Upper lobe of right lung (tissue), 1 donor: ENCODE measurements at regions not wholly inside any gene's neighbourhood (a gene's known extent, or its start where the extent isn't known, plus 50 kb on each side); places are given as distances from the start of the nearest gene placed in this dataset.

ENCODE experiments used
- ATAC-seq: fragments of 200-7000 bp; cut with Tn5 transposase; one replicate; pipeline ENCODE4 v1.9.1; 2020; ENCODE audit warnings: mild to moderate bottlenecking, moderate library complexity
- DNase-seq: peaks from one replicate; pipeline ENCODE4 v3.0.0-alpha.2; 2020
- H3K27ac ChIP-seq: fragments of 200-600 bp; one replicate; pipeline ENCODE4 v1.8.0; 2022
- H3K27me3 ChIP-seq: fragments of 200-600 bp; one replicate; pipeline ENCODE4 v1.8.0; 2022; ENCODE audit warnings: mild to moderate bottlenecking
- H3K36me3 ChIP-seq: fragments of 200-600 bp; one replicate; pipeline ENCODE4 v1.8.0; 2022
- H3K4me1 ChIP-seq: fragments of 200-600 bp; one replicate; pipeline ENCODE4 v1.8.0; 2022
- H3K4me3 ChIP-seq: fragments of 200-600 bp; one replicate; pipeline ENCODE4 v1.8.0; 2022; ENCODE audit warnings: mild to moderate bottlenecking
- H3K9me3 ChIP-seq: fragments of 200-600 bp; one replicate; pipeline ENCODE4 v1.8.0; 2022
- intact Hi-C: fragments of 100-400 bp; cut with DNase I; formaldehyde crosslinking; loops from one replicate; pipeline ENCODE4 v1.11.0; 2022
- TF ChIP-seq, protein P1 (sequence below): fragments of 200-600 bp; IDR thresholded peaks from one replicate; pipeline ENCODE4 v1.8.0; 2022; ENCODE audit warnings: antibody characterized with exemption
- donor health status: DM: no; HTN: yes; CAD: no; lungs with severe emphysema.

DNA sequence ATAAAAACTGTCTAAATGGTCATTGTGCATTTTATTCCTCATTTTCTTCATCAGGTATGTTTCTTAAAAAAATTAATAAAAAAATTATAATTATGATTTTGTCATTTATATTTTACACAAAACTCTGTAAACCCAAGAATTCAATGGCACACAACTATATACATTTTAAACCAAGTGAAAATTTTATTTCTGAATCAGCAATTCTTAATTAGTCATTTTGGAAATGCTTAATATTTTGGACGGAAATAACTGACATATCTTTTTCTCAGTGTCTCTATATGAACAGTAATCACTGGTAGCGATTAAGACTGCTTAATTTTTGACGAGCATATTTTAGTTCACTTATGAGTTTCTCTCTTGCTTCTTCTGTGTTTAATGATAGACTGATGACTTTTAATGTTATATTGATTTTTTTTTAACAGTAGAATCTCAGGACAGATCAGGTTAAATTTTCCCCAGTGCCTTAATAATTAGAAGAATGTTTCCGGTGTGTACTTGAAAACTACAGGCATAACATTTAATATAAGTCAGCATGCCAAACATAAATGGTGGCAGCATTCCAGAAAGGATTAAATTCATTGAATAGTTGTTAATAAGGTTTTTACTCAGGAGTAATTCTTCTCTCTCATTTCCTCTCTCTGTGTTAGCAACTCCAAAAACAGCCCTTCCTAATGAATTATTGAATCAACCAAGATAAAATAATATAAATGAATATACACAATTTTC is 644.7 kb upstream of the CDH6 start:
- H3K4me3 ChIP-seq: no peak overlapping the region
- DNase-seq: no peak
- no peaks in the 10 kb centered on the region for H3K9me3 ChIP-seq
- H3K36me3 ChIP-seq: no peaks in the 10 kb centered on the region
- H3K27ac ChIP-seq: no peak overlapping the region
- no peaks in the 10 kb centered on the region for H3K27me3 ChIP-seq
- H3K4me1 ChIP-seq: no peaks in the 10 kb centered on the region
- no peak for ATAC-seq
- TF ChIP-seq, protein P1, sequence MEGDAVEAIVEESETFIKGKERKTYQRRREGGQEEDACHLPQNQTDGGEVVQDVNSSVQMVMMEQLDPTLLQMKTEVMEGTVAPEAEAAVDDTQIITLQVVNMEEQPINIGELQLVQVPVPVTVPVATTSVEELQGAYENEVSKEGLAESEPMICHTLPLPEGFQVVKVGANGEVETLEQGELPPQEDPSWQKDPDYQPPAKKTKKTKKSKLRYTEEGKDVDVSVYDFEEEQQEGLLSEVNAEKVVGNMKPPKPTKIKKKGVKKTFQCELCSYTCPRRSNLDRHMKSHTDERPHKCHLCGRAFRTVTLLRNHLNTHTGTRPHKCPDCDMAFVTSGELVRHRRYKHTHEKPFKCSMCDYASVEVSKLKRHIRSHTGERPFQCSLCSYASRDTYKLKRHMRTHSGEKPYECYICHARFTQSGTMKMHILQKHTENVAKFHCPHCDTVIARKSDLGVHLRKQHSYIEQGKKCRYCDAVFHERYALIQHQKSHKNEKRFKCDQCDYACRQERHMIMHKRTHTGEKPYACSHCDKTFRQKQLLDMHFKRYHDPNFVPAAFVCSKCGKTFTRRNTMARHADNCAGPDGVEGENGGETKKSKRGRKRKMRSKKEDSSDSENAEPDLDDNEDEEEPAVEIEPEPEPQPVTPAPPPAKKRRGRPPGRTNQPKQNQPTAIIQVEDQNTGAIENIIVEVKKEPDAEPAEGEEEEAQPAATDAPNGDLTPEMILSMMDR: no peak
- intact Hi-C loops: no loop called here

DNA sequence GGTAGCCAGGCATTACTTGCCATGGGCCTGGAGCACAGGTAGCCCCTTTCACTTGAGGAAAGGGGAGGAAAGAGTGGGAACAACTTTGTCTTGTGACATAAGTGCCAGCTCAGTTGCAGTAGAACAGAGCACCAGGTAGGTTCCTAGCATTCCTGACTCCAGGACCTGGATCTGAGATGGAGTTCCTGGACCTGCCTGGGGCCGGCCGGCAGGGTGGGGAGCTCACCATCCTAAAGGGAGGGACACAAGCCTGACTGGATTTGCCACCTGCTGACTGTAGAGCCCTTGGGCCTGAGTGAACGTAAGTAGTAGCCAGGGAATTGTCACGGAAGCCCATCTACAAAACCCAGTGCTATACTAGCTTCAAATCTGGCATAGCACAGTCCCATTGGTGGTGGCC is 653.3 kb upstream of the CDH6 start:
- Histone ChIP-seq H3K27ac (no peak overlapping the region), H3K4me3 (no peak overlapping the region), H3K4me1 (no peaks in the 10 kb centered on the region), H3K27me3 (no peaks in the 10 kb centered on the region), H3K36me3 (no peaks in the 10 kb centered on the region), H3K9me3 (no peaks in the 10 kb centered on the region)
- peak; percentile 11 for ATAC-seq
- TF ChIP-seq, protein P1: no peak
- DNase-seq: no peak
- intact Hi-C loops: no loop called here

DNA sequence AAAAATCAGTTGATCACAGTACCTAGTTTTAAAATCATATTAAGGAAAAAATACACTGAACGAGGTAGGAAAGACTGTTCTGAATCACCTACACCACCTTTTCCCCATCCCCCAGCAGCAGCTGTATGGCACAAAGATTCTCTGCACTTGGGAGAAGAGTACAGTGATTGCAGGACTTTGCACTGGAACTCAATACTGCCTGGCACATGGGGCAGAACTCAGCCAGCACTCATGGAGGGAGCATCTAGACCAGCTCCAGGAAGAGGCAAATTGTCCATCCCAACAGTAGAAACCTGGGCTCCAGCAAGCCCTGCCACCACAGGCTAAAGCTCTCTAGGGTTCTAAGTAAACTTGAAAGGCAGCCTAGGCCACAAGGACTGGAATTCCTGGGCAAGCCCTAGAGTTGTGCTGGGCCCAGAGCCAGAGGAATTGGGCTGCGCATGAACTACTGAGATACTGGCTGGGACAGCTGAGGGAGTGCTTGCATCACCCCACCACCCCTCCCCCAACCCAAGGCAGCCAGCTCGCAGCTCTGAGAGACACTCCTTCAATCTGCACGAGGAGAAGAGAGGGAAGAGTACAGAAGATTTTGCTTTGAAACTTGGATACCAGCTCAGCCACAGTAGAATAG is 654.4 kb upstream of the CDH6 start:
- TF ChIP-seq, protein P1: no peak
- no peak overlapping the region for H3K27ac ChIP-seq
- DNase-seq (peak; percentile 87), ATAC-seq (peak; percentile 97)
- H3K4me3 ChIP-seq: no peak overlapping the region
- H3K36me3 ChIP-seq: no peaks in the 10 kb centered on the region
- no peaks in the 10 kb centered on the region for H3K9me3 ChIP-seq
- H3K27me3 ChIP-seq: no peaks in the 10 kb centered on the region
- no peaks in the 10 kb centered on the region for H3K4me1 ChIP-seq
- intact Hi-C loops: no loop called here

DNA sequence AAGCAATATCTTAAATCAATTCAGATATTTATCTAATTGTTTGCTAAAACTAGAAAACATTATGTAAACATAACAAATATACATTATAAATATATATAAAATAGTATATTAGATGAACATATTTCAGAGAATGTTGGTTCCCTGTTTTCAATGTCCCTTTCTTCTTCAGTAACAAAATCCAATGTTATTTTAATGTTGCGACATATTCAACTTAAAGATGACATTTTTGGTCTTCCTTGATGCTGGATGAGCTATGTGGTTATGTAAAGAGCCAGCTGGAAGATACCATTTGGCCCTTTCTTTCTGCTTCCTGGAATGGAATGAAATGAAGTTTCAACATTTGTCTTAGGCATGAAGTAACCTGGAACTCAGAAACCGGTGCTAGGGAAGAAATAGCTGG is 668.1 kb upstream of the CDH6 start:
- no peaks in the 10 kb centered on the region for H3K36me3 ChIP-seq
- DNase-seq (no peak), ATAC-seq (no peak)
- no peak overlapping the region for H3K27ac ChIP-seq
- intact Hi-C loops: no loop called here
- TF ChIP-seq, protein P1: no peak
- no peaks in the 10 kb centered on the region for H3K9me3 ChIP-seq
- H3K27me3 ChIP-seq: no peaks in the 10 kb centered on the region
- no peaks in the 10 kb centered on the region for H3K4me1 ChIP-seq
- H3K4me3 ChIP-seq: no peak overlapping the region

DNA sequence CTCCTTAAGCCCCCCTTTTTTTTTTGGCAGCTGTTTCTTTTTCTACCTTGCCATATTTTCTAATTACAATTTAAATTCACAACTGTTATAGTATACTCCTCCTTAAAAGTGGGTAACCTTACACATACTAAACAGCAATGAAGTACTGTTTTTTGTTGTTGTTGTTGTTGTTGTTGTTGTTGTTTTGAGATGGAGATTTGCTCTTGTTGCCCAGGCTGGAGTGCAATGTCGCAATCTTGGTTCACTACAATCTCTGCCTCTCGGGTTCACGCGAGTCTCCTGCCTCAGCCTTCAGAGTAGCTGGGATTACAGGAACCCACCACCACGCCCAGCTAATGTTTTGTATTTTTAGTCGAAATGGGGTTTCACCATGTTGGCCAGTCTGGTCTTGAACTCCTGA is 669.1 kb upstream of the CDH6 start:
- Histone ChIP-seq H3K4me3 (no peak overlapping the region), H3K9me3 (no peaks in the 10 kb centered on the region), H3K27me3 (no peaks in the 10 kb centered on the region), H3K27ac (no peak overlapping the region), H3K36me3 (no peaks in the 10 kb centered on the region), H3K4me1 (no peaks in the 10 kb centered on the region)
- TF ChIP-seq, protein P1: no peak
- intact Hi-C loops: no loop called here
- DNase-seq: no peak
- ATAC-seq: no peak
